Natural killer cell (primary cell): ENCODE measurements at regions not wholly inside any gene's neighbourhood (a gene's known extent, or its start where the extent isn't known, plus 50 kb on each side); places are given as distances from the start of the nearest gene placed in this dataset.

Source experiments
- ATAC-seq, 3 donors: fragments of 150-1000 bp in 2 of 3; fragments of 200-7000 bp in 1 of 3; cut with Tn5 transposase; 1 replicate in 1 of 3; 2 replicates in 2 of 3; pipeline ENCODE4 v1.10.0; 2021; ENCODE audit warnings: mild to moderate bottlenecking in 2 of 3, moderate library complexity in 2 of 3
- DNase-seq, 2 donors: peaks; one replicate each; pipeline versions ENCODE4 v3.0.0 to v3.0.0-alpha.2; 2013 to 2021; ENCODE audit warnings: mixed read lengths in 1 of 2
- H3K27ac ChIP-seq: one replicate; pipeline ENCODE4 v1.5.1; 2013; ENCODE audit warnings: mild to moderate bottlenecking, low read length
- H3K27me3 ChIP-seq: one replicate; pipeline ENCODE4 v1.6.1; 2013; ENCODE audit warnings: low read length; ENCODE audit not compliant: control insufficient read depth, insufficient read depth
- H3K36me3 ChIP-seq: one replicate; pipeline ENCODE4 v1.6.1; 2013; ENCODE audit warnings: low read length; ENCODE audit not compliant: control insufficient read depth, insufficient read depth
- H3K4me1 ChIP-seq: one replicate; pipeline ENCODE4 v1.6.1; 2013; ENCODE audit warnings: low read length; ENCODE audit not compliant: control insufficient read depth, insufficient read depth
- H3K4me3 ChIP-seq: one replicate; pipeline ENCODE4 v1.5.1; 2013; ENCODE audit warnings: low read length
- H3K9me3 ChIP-seq: one replicate; pipeline ENCODE4 v1.6.1; 2013; ENCODE audit warnings: low read length; ENCODE audit not compliant: control insufficient read depth, insufficient read depth
- H3K27ac Mint-ChIP-seq, 2 donors: one replicate each; pipeline ENCODE4 v1.8.0; 2022; ENCODE audit warnings: mild to moderate bottlenecking in 2 of 2, mixed read lengths in 2 of 2, moderate library complexity in 1 of 2
- H3K27me3 Mint-ChIP-seq, 2 donors: one replicate each; pipeline ENCODE4 v1.8.0; 2022; ENCODE audit warnings: low read depth in 2 of 2, mixed read lengths in 2 of 2
- H3K36me3 Mint-ChIP-seq: one replicate; pipeline ENCODE4 v1.8.0; 2022; ENCODE audit warnings: mixed read lengths
- H3K4me1 Mint-ChIP-seq, 2 donors: one replicate each; pipeline ENCODE4 v1.8.0; 2022; ENCODE audit warnings: mixed read lengths in 2 of 2
- H3K4me3 Mint-ChIP-seq: one replicate; pipeline ENCODE4 v1.8.0; 2022; ENCODE audit warnings: mild to moderate bottlenecking, moderate library complexity, mixed read lengths
- H3K9me3 Mint-ChIP-seq, 2 donors: one replicate each; pipeline ENCODE4 v1.8.0; 2022; ENCODE audit warnings: mixed read lengths in 2 of 2
- WGBS: methylation state at CpG from one replicate; pipeline ENCODE4 v1.1.7; 2013; ENCODE audit warnings: missing lambda C conversion rate; ENCODE audit not compliant: insufficient coverage; 5-methylcytosine and 5-hydroxymethylcytosine counted together
- intact Hi-C: fragments of 100-400 bp; cut with micrococcal nuclease; formaldehyde crosslinking; loops from one replicate; pipeline ENCODE4 v1.14.2; 2022
- TF ChIP-seq, protein P1 (sequence below): fragments of 200-600 bp; IDR thresholded peaks from one replicate; pipeline ENCODE4 v1.8.0; 2022; ENCODE audit warnings: antibody characterized with exemption

DNA sequence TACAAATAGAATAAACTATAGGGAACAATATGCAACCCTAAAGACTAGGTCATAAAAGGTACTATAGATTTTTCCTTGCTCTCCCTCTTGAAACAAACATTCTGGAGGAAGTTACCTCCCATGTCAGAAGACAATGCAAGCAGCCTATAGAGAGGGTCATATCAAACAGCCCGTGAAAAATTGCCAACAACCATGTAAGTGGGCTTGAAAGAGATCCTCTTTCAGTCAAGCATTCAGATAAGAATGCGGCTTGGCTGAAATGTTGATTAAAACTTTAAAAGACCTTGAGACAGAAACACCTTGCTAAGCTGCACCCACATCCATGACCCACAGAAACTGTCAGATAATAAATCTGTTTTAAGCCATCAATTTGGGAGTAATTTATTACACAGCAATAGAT lies 526.6 kb upstream of the GHITM start:
- ATAC-seq (no peak), DNase-seq (no peak)
- Histone ChIP-seq H3K4me1 (no peaks in the 10 kb centered on the region), H3K36me3 (no peaks in the 10 kb centered on the region), H3K9me3 (peaks cover 3% of the 10 kb centered on the region), H3K4me3 (no peak overlapping the region), H3K27me3 (no peaks in the 10 kb centered on the region), H3K27ac (no peak overlapping the region)
- Mint-ChIP-seq H3K27ac (no peak overlapping the region), H3K4me1 (no peaks in the 10 kb centered on the region), H3K4me3 (no peak overlapping the region), H3K9me3 (peaks cover 7 to 15% of the 10 kb centered on the region in 2 donors), H3K36me3 (no peaks in the 10 kb centered on the region), H3K27me3 (no peaks in the 10 kb centered on the region)
- intact Hi-C loops: no loop called here
- 92% methylated on average over 2 of the region's 2 CpGs for WGBS
- TF ChIP-seq, protein P1, sequence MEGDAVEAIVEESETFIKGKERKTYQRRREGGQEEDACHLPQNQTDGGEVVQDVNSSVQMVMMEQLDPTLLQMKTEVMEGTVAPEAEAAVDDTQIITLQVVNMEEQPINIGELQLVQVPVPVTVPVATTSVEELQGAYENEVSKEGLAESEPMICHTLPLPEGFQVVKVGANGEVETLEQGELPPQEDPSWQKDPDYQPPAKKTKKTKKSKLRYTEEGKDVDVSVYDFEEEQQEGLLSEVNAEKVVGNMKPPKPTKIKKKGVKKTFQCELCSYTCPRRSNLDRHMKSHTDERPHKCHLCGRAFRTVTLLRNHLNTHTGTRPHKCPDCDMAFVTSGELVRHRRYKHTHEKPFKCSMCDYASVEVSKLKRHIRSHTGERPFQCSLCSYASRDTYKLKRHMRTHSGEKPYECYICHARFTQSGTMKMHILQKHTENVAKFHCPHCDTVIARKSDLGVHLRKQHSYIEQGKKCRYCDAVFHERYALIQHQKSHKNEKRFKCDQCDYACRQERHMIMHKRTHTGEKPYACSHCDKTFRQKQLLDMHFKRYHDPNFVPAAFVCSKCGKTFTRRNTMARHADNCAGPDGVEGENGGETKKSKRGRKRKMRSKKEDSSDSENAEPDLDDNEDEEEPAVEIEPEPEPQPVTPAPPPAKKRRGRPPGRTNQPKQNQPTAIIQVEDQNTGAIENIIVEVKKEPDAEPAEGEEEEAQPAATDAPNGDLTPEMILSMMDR: no peak

DNA sequence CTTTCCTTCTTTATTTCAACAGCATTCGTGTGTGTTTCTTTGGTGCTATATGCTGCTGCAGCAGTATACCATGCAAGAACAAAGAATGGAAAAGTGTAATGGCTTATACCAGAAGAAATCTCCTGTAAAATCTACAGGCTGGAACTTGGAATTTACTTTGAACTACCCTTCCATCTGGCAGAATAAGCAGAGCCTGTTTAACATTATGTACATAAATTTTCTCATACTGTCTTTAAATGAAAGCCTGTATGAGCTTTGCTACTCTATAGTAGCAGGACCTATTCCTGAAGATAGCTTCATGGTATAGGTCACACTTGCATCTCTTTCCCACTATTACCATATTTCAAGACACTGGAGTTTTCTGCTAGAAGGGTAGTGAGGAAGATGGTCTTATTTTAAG lies 522.1 kb upstream of the GHITM start:
- no peak for DNase-seq
- H3K27me3 ChIP-seq: no peaks in the 10 kb centered on the region
- TF ChIP-seq, protein P1: no peak
- no peak for ATAC-seq
- Mint-ChIP-seq H3K36me3 (no peaks in the 10 kb centered on the region), H3K27me3 (no peaks in the 10 kb centered on the region), H3K4me1 (no peaks in the 10 kb centered on the region), H3K9me3 (peaks cover 11 to 17% of the 10 kb centered on the region in 2 donors), H3K27ac (no peak overlapping the region), H3K4me3 (no peak overlapping the region)
- H3K9me3 ChIP-seq: peaks cover 3% of the 10 kb centered on the region
- intact Hi-C loops: no loop called here
- H3K36me3 ChIP-seq: no peaks in the 10 kb centered on the region
- no peaks in the 10 kb centered on the region for H3K4me1 ChIP-seq
- no peak overlapping the region for H3K4me3 ChIP-seq
- WGBS: no CpG with 5 or more reads among the region's 1 CpG
- H3K27ac ChIP-seq: no peak overlapping the region

DNA sequence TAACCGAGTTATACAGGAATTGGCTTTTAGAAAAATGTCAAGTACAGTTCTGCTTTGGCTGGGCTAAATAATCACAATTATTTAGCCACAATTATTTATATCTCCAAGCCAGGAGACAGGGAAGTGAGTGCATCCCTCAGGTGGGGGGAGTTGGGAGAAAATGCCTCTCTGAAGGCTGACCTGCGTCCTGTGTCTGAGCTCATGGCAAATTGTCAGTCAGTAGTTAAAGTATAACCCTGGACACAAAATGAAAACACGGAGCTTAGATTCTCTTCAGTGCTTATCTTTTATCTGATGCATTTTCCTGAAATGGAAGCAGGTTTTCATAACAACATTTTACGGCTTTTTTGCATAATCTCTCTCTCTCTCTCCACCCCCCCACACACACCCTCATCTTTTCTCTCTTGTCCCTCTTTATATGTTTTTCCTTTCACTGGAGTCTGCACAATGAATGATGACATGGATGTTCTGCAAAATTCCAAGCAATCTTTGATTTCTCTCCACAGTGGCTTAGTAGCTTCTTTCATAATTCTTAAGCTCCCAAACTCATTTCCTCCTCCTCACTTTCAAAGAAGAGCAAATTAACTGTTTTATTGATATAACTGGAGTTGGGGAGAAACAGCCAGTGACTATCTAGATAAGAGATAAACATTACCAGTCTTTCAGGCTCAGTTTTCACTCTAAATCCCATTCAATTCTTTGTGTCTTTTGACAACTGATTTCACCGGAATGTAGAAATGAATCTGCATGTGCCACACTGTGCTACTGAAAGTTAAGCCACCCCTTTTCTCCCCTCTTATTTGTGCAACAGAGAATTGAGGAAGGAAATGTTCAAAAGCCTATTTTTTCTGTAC lies 521.4 kb upstream of the GHITM start:
- no peak overlapping the region for H3K27ac ChIP-seq
- H3K9me3 Mint-ChIP-seq: peaks cover 11 to 17% of the 10 kb centered on the region in 2 donors
- H3K4me1 Mint-ChIP-seq: no peaks in the 10 kb centered on the region
- 37% methylated on average over 4 of the region's 5 CpGs for WGBS
- H3K9me3 ChIP-seq: peaks cover 3% of the 10 kb centered on the region
- no peaks in the 10 kb centered on the region for H3K27me3 Mint-ChIP-seq
- intact Hi-C loops: no loop called here
- ATAC-seq (no peak), DNase-seq (no peak)
- H3K4me3 Mint-ChIP-seq: no peak overlapping the region
- no peaks in the 10 kb centered on the region for H3K36me3 Mint-ChIP-seq
- H3K4me3 ChIP-seq: no peak overlapping the region
- no peak overlapping the region for H3K27ac Mint-ChIP-seq
- no peaks in the 10 kb centered on the region for H3K27me3 ChIP-seq
- TF ChIP-seq, protein P1: no peak
- no peaks in the 10 kb centered on the region for H3K36me3 ChIP-seq
- no peaks in the 10 kb centered on the region for H3K4me1 ChIP-seq
